DMS53 treated with DMSO at 0.1 percent for 48 hours (cell line): ENCODE measurements at regions not wholly inside any gene's neighbourhood (a gene's known extent, or its start where the extent isn't known, plus 50 kb on each side); places are given as distances from the start of the nearest gene placed in this dataset.

Experiments used
- DNase-seq: peaks from one replicate; lab custom pipeline; 2025; ENCODE audit not compliant: unreplicated experiment; lab: John Stamatoyannopoulos, UW

DNA sequence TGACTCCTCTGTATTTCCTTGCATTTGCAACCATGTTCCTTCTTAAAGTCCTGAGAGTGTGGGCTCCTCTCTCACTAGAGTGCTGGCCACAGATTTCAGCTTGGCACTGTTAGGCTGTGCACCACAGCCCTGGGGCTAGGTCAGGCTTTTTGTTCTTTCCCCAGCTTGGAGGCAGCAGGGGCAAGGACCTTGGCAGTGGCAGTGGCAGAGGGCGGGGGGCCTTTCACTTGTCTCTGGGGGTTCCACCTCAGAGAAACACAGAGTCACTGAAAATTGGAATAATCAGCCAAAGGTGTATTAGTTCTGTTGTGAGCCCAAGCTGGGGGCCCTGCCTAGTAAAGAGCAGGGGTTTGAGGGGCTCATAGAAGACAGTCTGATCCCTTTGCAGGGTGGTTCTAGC, 142.8 kb upstream of the CT83 start:
- no peak for DNase-seq

DNA sequence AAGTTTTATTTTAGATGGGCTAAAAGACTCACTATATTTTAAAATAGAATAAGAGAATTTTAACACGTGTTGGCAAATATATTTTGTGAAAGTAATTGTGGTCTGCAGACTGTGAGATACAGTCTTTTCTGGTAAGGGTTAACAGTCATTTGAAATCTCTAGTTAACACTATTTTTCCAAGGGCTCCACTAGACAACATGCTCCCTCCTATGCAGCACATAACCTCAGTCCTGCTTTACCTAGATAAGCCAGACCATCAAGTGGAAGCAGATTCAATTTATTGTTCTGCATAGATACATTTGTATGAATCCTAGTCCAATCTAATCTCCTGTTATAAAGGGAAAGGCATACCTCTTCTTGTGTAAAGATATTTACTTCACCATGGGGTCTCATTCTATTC, 133.2 kb upstream of the CT83 start:
- DNase-seq = no peak
